Astrocyte (in vitro differentiated cells and primary cell): ENCODE measurements at regions not wholly inside any gene's neighbourhood (a gene's known extent, or its start where the extent isn't known, plus 50 kb on each side); places are given as distances from the start of the nearest gene placed in this dataset.

ENCODE experiments used
- EZH2 ChIP-seq: IDR thresholded peaks from 2 replicates; pipeline ENCODE4 v1.6.1; 2012; ENCODE audit warnings: mild to moderate bottlenecking, low read length, inconsistent platforms; ENCODE audit not compliant: insufficient read depth
- TF ChIP-seq, protein P1 (sequence below): IDR thresholded peaks from 2 replicates; pipeline ENCODE4 v1.5.1; 2011; ENCODE audit warnings: low read depth, mild to moderate bottlenecking, inconsistent platforms, low read length, moderate library complexity; ENCODE audit not compliant: insufficient read depth

DNA sequence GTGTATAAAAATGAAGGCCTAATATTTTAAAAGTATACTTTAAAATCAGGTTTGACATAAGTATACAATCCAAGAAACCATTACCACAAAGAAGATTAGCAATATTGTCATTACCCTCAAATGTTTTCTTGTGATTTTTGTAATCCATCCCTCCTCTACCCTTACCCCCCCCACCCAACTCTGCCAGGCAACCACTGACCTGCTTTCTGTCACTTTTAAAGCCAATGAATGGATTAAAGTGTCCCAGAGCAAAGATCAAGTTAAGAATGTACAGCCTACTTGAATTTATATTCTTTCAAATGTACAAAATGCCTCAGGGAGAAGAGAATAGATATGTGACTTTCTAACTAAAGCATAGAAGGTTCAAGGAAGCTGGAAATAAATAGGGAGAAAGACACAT, 1038.8 kb upstream of the GBE1 start:
- TF ChIP-seq, protein P1, sequence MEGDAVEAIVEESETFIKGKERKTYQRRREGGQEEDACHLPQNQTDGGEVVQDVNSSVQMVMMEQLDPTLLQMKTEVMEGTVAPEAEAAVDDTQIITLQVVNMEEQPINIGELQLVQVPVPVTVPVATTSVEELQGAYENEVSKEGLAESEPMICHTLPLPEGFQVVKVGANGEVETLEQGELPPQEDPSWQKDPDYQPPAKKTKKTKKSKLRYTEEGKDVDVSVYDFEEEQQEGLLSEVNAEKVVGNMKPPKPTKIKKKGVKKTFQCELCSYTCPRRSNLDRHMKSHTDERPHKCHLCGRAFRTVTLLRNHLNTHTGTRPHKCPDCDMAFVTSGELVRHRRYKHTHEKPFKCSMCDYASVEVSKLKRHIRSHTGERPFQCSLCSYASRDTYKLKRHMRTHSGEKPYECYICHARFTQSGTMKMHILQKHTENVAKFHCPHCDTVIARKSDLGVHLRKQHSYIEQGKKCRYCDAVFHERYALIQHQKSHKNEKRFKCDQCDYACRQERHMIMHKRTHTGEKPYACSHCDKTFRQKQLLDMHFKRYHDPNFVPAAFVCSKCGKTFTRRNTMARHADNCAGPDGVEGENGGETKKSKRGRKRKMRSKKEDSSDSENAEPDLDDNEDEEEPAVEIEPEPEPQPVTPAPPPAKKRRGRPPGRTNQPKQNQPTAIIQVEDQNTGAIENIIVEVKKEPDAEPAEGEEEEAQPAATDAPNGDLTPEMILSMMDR, result no peak
- TF ChIP-seq EZH2, result no peak
